Fibroblast of the aortic adventitia (primary cell): ENCODE measurements at regions not wholly inside any gene's neighbourhood (a gene's known extent, or its start where the extent isn't known, plus 50 kb on each side); places are given as distances from the start of the nearest gene placed in this dataset.

Experiments used
- DNase-seq: peaks from one replicate; pipeline ENCODE4 v3.0.0-alpha.2; 2010; ENCODE audit warnings: low read depth
- H3K4me3 ChIP-seq: 2 replicates; pipeline ENCODE4 v1.5.1; 2011; ENCODE audit warnings: low read depth, mild to moderate bottlenecking, control low read depth, low read length, moderate library complexity
- TF ChIP-seq, protein P1 (sequence below): IDR thresholded peaks from 2 replicates; pipeline ENCODE4 v1.5.1; 2011; ENCODE audit warnings: mild to moderate bottlenecking, low read length, control low read depth, inconsistent platforms; ENCODE audit not compliant: insufficient read depth

DNA sequence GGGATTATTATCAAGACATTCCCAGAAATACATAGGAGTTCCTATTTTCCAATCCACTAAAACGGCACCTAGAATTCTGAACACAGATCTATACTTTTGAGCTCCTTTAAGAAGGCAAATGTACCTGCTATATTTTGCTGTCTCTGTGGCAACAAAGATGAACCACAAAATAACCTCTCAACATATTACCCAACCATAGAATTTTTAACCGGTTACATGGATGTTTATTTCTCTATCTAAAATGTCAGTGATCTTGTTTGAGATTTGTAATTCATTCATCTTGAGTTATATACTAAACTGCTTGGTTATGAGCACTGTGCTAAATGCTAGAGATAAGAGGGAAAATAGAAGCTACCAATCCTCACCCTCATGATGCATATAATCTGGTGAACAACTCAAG, 117.5 kb upstream of the HMGCLL1 start:
- no peak for DNase-seq
- H3K4me3 ChIP-seq: no peak overlapping the region
- TF ChIP-seq, protein P1, sequence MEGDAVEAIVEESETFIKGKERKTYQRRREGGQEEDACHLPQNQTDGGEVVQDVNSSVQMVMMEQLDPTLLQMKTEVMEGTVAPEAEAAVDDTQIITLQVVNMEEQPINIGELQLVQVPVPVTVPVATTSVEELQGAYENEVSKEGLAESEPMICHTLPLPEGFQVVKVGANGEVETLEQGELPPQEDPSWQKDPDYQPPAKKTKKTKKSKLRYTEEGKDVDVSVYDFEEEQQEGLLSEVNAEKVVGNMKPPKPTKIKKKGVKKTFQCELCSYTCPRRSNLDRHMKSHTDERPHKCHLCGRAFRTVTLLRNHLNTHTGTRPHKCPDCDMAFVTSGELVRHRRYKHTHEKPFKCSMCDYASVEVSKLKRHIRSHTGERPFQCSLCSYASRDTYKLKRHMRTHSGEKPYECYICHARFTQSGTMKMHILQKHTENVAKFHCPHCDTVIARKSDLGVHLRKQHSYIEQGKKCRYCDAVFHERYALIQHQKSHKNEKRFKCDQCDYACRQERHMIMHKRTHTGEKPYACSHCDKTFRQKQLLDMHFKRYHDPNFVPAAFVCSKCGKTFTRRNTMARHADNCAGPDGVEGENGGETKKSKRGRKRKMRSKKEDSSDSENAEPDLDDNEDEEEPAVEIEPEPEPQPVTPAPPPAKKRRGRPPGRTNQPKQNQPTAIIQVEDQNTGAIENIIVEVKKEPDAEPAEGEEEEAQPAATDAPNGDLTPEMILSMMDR: no peak

DNA sequence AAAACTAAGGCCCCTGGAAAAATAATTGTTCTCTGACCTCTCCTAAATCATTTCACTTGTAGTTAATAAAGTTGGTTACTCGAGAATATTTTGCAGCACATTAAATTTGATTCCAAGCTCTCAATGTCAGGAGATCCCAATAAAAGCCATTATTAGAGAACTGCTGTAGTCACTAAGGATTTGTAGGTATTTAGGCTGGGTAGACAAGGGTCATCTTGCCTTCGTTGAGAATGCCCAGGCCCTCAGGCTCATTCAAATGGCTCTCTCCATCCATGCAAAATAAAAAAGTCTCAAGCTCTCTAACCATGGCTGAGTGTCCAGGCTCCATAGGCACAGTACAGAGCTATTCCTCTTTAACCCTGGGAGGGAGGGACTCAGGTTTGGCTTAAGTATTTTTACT, 117.0 kb upstream of the HMGCLL1 start:
- TF ChIP-seq, protein P1: no peak
- no peak overlapping the region for H3K4me3 ChIP-seq
- DNase-seq: no peak

DNA sequence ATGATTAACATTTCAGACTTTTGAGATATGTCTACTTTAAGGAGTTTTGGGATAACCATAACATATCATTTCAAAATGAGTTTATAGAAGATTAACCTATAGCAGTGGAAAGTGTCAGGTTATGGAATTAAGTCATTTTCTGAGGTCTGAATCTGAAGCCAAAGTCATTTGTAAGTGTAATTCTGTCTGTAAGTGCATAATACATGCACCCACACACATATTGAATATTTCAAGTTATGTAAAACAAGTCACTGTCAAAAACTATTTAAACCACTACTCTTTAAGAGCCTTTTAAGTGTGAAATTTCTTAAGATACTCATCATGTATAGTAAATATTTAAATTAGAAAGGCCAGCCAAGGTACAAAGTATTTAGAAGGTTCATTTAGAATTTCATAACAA, 115.8 kb upstream of the HMGCLL1 start:
- TF ChIP-seq, protein P1: no peak
- DNase-seq: no peak
- no peak overlapping the region for H3K4me3 ChIP-seq

DNA sequence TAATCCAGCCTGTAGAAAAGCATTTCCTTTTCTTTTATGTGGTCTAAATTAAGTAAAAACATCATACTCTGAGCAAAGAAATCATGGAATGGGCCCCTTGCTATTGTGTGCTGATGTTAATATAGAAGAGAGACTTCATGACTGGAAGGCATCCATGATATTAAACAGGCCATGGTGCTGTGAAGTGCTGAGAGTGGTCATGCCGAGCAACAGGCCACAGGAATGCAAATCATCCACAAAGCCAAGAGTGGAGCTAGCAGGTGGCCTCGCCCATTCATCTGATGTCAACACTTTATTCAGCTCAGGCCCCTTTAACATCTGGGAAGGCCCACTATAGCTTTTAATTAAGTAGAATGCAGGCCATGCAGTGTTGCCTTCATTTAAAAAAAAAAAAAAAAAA, 115.2 kb upstream of the HMGCLL1 start:
- peak; percentile 96 for DNase-seq
- no peak overlapping the region for H3K4me3 ChIP-seq
- TF ChIP-seq, protein P1: no peak

DNA sequence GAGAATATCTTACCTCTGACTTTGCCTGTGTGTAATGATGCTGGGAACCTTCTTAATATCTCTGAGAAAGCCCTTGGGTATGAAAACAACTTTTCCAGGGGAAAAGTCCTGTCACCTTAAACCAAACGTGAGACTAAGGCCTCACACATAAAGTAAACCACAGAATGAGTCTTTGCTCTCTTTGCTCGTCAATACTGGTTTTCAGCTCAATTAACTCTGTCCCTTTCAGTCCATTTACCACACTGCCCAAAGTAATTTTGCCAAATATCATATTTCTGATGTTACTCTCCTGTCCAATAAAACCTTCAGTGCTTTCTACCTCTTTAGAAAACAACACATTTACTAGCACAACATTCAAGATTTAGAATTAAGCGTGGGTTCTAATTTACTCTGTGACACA, 100.5 kb upstream of the HMGCLL1 start:
- DNase-seq: no peak
- no peak overlapping the region for H3K4me3 ChIP-seq
- TF ChIP-seq, protein P1: no peak

DNA sequence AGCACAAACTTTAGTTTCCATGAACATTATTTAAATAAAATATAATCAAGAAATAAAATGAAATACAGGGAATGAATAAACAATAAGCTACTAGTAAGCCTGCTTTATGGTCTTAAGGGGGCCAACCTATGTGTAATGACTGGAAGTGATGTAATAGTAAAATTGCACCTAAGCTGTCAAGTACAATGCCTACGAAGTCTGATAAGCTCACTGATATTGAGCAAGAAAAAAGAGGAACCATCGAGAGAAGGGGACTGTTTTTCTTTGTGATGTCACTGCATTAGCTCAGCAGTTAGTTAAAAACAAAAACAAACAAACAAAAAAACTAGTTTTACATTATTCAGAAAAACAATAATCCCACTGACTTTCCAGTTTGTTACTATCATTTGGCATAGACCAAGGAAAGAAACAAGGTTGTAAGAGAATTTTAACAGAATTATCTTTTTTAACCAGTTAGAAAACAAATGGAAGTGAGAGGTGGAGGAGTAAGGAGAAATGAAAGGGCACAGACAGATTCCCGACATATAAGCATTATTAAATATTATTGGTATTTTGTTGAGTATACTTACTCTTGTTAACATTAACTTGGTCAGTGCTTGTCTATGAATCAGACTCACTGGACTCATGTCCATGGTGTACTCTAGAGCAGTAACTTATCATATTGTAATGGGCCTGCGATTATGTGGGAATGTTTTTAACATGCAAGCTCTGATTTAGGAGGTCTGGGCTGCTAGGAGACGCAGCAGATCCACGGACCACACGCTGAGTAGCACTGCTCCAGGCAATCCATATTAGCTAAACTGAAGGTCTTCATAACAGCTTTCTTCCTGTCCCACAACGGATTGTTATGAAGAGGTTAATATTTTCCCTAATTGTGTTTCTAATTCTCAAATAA, 99.6 kb upstream of the HMGCLL1 start:
- H3K4me3 ChIP-seq: no peak overlapping the region
- no peak for DNase-seq
- TF ChIP-seq, protein P1: no peak
